Epithelial cell of esophagus (primary cell): ENCODE measurements at regions not wholly inside any gene's neighbourhood (a gene's known extent, or its start where the extent isn't known, plus 50 kb on each side); places are given as distances from the start of the nearest gene placed in this dataset.

ENCODE experiments used
- DNase-seq: peaks from one replicate; pipeline ENCODE4 v3.0.0; 2010; ENCODE audit warnings: low read depth
- H3K4me3 ChIP-seq: 2 replicates; pipeline ENCODE4 v1.5.1; 2011; ENCODE audit warnings: mild to moderate bottlenecking, low read length, control low read depth
- TF ChIP-seq, protein P1 (sequence below): IDR thresholded peaks from 2 replicates; pipeline ENCODE4 v1.5.1; 2011; ENCODE audit warnings: low read depth, mild to moderate bottlenecking, low read length, control low read depth, inconsistent platforms; ENCODE audit not compliant: insufficient read depth; ENCODE audit errors: missing control alignments

DNA sequence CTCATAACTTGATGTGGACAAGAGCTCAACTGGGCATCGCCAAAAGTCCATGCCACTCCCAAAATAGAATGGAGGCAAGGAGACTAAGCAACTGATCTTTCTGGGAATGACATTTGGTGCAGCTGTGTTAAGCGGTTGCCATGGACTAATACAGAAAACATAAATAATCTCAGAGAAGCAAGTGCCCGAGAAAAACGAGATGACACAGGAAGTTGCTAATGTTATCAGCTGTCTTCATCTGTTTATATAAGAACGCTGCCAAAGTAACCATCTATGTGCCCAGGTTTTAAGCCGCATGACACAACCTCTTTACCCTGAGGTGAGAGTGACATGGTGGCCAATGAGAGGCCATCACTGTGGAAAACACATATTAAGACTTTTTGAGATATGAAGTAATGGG lies 54.9 kb upstream of the SACS start:
- TF ChIP-seq, protein P1, sequence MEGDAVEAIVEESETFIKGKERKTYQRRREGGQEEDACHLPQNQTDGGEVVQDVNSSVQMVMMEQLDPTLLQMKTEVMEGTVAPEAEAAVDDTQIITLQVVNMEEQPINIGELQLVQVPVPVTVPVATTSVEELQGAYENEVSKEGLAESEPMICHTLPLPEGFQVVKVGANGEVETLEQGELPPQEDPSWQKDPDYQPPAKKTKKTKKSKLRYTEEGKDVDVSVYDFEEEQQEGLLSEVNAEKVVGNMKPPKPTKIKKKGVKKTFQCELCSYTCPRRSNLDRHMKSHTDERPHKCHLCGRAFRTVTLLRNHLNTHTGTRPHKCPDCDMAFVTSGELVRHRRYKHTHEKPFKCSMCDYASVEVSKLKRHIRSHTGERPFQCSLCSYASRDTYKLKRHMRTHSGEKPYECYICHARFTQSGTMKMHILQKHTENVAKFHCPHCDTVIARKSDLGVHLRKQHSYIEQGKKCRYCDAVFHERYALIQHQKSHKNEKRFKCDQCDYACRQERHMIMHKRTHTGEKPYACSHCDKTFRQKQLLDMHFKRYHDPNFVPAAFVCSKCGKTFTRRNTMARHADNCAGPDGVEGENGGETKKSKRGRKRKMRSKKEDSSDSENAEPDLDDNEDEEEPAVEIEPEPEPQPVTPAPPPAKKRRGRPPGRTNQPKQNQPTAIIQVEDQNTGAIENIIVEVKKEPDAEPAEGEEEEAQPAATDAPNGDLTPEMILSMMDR = no peak
- no peak for DNase-seq
- no peak overlapping the region for H3K4me3 ChIP-seq

DNA sequence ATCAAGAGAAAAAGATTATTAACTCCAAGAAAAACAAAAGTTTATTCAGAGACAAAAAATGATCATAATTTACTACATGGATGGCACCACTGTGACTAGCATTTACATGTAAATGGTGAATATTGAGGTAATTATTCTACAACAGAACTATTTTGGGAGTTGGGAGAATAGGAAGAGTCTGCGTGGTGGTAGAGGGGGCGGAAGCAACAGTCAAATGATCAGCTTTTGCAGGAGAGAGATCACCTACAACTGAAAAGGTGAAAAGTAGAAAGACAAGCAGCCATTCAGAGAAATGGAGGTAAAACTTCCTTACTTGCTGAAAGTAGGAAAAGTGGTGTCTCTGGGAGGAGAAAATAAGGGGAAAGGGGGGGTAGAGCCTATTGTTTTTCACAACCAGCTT lies 62.8 kb upstream of the SACS start:
- H3K4me3 ChIP-seq = no peak overlapping the region
- no peak for DNase-seq
- TF ChIP-seq, protein P1 = no peak

DNA sequence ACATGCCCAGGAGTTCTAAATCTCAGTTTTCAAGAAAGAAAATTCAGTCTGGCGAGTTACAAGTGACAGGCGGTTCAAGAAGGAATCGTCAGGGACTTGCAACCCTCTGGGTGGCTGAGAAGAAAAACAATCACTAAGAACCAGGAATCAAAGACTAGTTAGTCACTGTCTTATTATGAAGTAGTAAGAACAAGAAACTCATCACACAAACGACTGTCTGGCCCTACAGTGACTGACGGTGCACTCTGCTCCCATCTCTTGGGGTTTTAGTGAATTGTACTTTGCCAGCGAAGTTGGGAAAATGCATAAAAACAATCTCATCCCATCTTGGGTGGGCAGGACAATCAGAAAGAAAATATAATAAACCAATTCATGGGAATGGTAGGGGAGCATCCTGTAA lies 63.7 kb upstream of the SACS start:
- no peak overlapping the region for H3K4me3 ChIP-seq
- TF ChIP-seq, protein P1 = no peak
- no peak for DNase-seq

DNA sequence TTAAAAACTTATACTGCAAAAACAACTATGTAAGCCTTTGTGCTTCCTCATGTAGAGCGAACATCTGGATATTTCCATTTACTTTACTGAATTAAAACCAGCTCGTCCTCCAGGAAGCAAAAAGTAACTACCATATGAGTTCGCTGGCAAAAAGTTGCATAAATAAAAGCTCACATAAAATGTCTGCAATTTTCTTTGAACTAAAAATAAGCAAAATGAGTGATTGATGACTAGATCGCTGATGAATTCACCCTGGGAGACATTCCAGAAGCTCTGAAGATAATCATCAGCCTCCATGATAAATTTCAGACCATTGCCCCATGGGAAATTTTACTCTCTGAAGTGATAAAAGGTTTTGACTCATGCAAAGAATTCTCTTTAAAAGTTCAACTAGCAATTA lies 67.3 kb upstream of the SACS start:
- TF ChIP-seq, protein P1 = no peak
- no peak overlapping the region for H3K4me3 ChIP-seq
- DNase-seq = peak; percentile 8

DNA sequence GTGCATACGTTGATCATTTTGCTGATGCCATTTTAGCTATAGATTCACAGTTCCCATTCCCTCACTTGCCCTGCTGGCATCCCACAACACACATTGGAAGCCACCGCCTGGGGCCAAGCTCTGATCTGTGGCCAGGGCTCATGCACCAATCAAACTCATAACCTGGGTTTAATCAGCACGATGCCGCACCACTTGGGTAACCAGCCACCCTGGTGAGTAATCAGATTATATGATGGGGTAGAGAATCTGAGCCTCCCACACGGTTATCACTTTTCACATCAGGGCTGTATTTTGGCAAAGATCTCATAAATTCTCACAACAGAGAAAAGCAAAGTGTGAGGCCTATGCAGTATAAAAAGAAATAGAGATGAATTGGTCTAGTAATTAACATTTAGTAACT lies 66.0 kb upstream of the TNFRSF19 start:
- no peak for DNase-seq
- TF ChIP-seq, protein P1 = no peak
- H3K4me3 ChIP-seq = no peak overlapping the region

DNA sequence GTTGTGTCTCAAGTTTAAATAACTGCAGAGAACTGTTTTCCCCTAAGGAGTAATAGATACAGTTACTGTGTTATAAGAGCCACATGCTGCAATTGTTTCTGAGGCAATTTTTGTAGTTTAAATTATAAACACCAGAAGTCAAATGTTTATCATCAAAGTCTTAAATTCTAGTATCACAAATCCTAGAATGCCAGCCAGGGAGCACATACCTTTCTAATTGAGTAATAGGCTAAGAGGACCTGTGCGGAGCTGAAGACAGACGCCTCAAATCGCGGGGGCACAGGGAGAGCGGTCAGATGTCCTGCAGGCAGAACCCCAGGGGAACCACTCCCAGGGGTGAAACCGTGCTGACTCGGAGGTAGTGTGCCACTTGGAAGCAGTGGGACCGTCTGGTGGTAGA lies 65.2 kb upstream of the TNFRSF19 start:
- TF ChIP-seq, protein P1 = no peak
- no peak overlapping the region for H3K4me3 ChIP-seq
- DNase-seq = peak; percentile 12

DNA sequence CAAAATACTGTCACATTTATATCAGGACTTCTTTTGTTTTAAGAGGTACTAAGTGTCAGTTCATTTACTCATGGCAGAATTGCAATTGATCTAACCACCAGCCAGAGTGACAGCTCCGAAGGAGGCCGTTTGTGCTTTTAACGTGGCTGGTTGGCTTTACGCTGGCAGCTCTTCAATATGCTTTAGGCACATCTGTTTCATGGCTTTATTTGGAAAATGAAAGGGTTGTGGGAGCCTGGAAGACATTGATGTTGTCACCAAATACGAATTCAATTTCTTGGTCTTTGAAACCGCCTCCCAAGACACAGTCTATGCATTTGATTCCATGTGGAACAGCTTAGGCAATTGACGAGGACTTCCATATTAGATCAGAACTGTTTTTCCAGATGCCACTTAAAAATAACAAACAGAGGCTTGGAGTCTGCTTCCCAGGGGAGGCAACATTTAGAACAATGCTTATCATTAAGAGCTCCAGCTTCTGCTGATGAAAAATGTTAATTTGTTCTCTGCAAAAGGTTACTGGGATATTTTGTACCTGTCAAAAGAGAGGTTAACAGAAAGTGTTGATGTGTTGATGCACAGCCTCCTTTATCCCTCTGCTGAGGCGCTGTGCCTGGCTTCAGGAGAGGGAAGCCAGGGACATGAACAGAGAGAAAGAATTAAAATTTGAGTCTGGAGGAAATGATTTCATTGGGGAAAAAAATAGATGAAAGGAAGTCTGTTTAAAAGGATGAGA lies 64.0 kb upstream of the TNFRSF19 start:
- no peak for DNase-seq
- no peak overlapping the region for H3K4me3 ChIP-seq
- TF ChIP-seq, protein P1 = no peak
